HG03066 (cell line): ENCODE measurements at regions not wholly inside any gene's neighbourhood (a gene's known extent, or its start where the extent isn't known, plus 50 kb on each side); places are given as distances from the start of the nearest gene placed in this dataset.
"Not testable (repeated sequence)": the region's sequence is repeated elsewhere in the genome, so short reads cannot be mapped to it uniquely, and the experiment has no call there.

Experiments
- ATAC-seq: cut with Tn5 transposase; IDR thresholded peaks from one replicate; pipeline ENCODE4 v1.9.1; 2021; ENCODE audit warnings: low read depth; ENCODE audit not compliant: unreplicated experiment

DNA sequence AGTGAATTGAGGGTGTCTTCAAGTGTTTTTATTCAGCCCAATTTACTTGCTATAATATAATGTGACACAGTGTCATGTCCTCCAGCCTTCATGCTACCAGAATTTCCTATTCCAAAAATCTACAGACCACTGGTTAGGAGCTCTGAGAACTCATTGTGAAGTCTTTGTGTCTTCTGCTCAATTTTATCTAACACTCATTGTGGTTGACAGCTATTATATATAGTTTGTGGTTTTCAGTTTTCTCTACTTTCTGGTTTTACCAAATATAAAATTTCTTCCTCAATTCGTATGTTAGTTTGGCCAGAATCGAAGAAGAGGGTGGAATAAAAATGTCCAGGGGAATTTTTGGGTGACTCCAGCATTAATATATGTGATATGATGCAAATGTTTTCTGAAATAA lies 509.3 kb upstream of the NUDT12 start:
- ATAC-seq = no peak

DNA sequence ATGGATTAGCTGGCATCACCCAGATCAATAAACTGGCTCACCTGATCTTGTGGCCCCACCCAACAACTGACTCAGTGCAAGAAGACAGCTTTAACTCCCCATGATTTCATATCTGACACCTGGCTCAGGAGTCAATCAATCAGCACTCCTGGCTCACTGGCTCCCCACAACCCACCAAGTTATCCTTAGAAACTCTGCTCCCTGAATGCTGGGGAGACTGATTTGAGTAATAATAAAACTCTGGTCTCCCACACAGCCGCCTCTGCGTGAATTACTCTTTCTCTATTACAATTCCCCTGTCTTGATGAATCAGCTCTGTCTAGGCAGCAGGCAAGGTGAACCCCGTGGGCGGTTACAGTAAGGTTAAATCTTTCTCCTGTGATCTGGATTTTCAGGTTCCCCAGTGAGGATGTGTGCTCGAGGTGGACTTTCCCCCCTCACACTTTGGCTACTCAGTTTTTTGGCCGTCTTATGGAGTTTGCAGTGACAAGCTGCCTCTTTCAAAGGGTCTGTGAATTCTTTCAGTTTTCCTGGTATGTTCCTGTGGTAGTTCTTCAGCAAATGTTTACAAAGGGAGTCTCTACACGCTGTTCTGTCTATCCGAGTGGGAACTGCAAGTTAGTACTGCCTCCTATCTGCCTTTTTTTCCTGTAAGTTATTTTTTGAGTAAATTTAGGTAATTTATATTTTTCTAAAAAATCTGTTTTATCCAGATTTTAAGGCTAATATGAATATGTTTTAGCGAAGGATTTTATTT lies 500.2 kb upstream of the NUDT12 start:
- no peak for ATAC-seq

DNA sequence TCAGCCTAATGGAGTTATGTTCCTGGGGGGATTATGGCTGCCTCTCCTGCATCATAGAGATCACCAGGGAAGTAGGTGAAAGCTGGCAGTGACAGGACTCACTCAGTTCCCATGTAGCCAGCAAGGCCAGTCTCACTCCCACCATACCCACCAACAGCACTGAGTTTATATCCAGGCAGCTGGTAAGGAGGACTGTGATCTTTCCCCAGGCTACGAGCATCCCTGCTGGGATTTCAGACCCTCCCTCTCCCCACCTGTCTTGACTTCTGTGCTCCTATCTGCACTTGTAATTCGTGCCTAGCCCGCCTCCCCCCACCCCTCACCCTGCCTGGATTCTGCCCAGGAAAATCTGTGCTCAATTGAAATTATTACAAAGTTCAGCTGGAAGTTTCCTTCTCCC lies 499.1 kb upstream of the NUDT12 start:
- ATAC-seq = no peak

DNA sequence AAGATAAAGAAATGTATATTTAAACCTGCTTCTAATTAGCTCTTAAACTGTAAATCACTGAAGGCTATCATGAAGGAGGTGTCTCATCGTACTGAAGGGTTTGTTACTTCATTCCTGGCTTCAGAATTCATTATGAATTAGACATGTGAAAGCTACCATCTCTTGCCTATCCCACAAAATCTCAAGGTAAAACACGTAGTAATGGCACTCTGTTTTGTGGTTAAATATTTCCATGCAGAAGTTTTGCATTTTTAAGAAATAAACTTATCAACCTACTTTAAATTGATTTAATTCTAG lies 490.7 kb upstream of the NUDT12 start:
- no peak for ATAC-seq

DNA sequence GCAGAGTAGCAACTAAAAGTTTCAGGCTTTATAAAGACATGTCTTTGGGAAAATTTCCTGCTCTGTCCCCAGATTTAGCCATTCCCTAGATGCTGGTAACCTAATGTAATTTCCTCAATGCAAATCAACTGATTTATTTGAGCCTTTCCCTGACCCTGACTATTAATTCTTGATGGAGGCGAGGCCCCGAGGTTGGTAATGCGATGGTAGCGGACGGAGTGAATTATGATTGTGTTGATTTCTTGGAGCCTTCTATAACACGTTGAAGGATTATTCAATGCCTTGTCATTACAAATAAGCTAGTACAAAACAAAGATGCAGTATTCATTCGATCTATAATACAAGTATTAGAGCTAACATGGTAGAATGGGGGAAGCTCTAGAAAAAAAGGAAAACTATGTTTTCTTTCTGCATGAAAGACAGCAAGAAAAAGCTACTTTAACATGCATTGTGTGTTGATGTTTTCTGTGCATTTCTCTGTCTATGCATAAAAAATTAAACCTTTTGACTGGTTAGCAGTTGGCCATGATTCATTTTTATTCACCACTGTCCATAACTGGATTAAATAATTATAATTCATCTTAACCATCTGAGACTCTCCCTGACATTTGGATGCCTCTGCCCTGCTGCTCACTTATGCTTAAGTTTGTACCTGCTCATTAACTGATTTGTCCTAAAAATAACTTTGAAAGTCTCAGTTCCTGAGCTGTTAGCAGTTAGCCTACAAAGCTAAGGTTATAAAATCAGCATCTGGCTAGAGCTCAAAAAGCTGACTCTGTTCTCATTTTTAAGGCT lies 490.2 kb upstream of the NUDT12 start:
- ATAC-seq = no peak

DNA sequence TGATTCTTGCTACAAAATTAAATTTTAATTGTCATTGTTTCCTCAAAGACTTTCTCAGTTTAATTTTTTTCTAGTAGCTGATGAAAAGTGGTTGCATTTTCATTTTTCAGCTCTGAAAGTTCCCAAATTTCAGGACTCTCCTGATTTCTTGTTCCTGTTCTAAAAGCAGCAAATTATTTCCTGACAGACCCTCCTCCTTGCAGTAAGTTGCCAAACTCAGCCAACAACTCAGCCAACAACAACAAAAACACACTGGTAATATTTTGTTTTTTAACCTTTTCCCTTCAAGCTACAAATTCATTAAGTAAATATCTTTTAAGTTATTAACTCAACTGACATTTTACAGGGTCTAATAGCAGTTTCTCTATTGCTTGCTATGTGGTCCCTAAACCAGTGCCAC lies 487.8 kb upstream of the NUDT12 start:
- ATAC-seq = no peak

DNA sequence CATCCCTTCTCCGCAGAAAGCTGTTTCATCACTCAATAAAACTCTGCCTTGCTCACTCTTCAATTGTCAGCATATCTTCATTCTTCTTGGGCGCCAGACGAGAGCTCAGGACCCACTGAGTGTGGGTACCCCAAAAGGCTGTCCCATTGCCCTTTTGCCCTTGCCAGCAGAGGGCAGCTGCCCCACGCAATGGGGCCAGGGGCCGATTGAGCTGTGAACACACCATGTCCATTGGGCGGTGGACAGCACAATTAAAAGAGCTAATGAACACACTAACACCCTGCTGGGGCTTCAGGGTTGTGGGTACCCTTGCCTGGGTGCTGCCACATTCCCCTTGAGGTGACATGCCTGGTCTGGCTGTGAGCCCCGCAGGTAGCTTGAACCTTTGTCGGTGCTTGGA lies 487.2 kb upstream of the NUDT12 start:
- no peak for ATAC-seq

DNA sequence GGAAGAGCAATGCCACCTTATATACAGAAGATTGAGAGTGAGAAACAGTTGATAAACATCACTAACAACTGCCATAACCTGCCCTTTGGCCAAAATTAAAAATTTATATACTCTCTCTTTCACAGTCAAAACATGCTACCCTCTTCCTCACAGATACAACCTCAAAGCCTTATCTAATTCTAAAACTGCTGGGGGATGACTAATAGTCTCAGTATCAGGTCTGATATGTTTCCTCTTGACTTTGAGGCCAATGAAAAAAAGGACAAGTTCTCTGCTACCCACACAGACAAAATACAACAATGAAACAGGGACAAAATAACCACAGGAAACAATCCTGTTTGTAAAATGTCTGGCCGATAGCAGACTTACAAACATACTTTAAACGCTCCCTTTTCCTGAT lies 485.6 kb upstream of the NUDT12 start:
- no peak for ATAC-seq

DNA sequence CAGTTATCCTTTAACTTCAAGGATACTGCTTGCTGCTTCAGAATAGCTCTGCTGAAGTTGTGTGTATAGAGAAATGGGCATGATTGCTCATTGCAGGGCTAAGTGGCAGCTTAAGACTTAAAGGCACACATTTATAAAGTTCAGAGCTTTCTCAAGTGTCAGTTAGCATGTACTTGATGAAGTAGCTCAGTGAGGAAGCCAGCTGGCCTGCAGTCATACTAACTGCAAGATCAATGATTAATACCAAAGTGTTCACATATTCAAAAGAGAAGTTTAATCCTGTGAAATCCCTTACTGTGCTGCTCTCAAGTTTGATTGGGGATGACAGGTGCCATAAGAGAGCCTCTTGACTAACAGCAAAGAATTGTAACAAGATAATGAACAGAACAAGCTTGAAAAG lies 483.4 kb upstream of the NUDT12 start:
- no peak for ATAC-seq

DNA sequence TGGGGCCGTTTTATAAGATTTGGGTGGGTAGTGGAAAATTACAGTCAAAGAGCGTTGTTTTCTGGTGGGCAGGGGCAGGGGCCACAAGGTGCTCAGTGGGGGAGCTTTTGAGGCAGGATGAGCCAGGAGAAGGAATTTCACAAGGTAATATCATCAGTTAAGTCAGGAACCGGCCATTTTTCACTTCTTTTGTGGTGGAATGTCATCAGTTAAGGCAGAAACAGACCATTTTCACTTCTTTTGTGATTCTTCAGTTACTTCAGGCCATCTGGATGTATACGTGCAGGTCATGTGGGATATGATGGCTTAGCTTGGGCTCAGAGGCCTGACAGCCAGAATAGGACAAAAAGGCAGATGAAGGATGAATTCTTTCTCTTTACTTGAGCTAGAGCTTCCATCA lies 477.3 kb upstream of the NUDT12 start:
- ATAC-seq = not testable (repeated sequence)

DNA sequence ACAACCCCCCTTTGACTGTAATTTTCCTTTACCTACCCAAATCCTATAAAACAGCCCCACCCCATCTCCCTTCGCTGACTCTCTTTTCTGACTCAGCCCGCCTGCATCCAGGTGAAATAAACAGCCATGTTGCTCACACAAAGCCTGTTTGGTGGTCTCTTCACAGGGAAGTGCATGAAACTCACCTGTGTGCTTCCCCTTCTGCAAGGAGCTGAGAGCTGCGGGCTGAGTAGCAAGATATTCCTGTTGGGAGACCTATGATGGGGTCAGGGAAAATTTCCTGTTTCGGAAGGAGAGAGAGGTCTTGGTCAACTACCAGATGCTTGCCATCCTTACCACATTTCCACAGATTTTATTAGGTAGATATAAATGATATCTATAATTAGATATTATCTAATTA lies 474.5 kb upstream of the NUDT12 start:
- ATAC-seq = not testable (repeated sequence)

DNA sequence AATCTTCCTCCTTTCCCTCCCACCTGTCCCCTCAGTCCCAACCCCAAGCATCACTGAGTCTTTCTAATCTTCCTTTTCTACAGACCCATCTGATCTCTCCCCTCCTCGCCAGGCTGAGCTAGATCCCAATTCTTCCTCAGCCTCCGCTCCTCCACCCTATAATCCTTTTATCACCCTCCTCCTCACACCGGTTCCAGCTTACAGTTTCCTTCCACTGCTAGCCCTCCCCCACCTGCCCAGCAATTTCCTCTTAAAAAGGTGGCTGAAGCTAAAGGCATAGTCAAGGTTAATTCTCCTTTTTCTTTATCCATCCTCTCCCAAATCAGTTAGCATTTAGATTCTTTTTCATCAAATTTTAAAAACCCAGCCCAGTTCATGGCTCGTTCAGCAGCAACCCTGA lies 470.6 kb upstream of the NUDT12 start:
- not testable (repeated sequence) for ATAC-seq

DNA sequence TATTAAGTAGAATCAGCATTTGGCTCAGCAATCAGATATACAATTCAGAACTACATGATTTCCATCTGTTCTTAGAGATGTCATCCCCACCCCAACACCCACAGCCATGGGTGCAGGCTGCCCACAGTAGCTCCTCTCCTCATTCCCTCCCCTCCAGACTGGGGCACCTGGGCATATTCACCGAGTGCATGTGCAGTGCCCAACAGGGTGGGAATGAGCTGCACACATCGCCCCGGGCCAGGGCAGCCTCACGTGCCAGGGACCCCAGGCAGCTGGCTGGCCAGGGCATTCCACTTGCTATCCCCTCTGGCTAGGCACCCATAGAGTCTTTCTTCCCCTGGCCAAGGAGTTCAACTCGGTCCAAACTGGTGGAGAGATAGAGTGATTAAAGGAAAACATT lies 461.9 kb upstream of the NUDT12 start:
- ATAC-seq = no peak

DNA sequence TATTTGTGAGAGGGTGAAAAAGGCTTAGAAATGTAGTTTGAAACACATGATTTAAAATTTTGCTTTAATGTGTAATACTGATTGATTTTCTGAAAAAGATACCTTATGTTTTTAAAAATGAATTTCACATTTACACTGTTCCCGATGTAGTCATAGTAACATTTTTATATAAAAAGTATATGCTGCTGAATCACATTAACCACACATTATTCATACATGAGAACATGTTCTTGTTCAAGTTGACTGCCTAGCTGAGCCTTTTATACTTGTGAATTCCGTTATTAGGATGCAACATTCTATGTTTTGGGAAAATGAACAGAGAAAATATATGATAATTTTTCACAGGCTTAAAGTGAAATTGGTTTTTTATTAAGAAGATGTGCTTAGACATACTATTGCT lies 461.1 kb upstream of the NUDT12 start:
- no peak for ATAC-seq

DNA sequence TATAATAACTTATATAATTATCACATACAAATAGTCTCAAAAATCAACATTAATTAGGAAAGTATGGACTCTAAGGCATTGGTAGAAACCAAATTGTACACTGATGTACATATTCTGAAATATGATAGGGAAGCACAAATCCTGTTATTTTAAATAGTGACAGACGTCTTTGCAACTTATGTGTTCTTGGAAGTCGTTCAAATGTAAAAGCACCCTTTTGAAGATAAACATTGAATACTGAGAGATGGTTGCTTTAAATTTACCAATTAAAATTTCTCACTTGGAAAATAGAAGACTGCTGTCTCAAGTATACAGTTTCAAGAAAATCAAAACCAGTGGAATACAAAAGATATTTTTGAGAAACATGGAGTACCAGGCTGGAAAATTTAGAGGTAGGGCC lies 457.4 kb upstream of the NUDT12 start:
- no peak for ATAC-seq

DNA sequence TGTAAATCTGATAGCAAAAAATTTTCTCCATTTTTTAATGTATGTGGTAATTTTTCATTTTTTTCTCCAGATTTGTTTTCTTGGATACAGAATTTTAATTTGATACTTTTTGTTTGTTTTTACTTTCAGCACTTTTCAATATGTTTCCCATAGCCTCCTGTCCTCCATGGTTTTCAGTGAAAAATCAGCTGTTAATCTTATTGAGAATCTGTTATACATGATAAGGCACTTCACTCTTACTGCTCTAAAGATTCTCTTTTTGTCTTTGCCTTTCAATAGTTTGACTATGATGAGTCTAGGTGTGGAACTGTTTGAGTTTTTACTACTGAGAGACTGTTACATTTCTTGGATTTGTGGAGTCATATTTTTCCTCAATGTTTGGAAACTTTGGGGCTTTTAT lies 455.7 kb upstream of the NUDT12 start:
- no peak for ATAC-seq

DNA sequence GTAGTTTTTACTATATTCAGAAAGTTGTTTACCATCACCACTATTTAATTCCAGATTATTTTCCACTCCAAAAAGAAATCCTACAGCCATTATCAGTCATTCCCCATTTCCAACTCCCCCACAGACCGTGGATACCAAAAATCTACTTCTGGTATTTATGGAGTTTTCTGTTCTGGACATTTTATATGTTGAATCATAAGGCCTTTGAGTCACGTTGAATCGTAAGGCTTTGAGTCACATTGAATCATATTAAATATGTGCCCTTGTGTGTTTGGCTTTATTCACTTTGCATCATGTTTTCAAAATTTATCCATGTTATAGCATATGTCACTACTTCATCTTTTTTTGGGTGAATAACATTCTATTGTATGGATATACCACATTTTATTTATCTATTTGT lies 454.1 kb upstream of the NUDT12 start:
- ATAC-seq = no peak

DNA sequence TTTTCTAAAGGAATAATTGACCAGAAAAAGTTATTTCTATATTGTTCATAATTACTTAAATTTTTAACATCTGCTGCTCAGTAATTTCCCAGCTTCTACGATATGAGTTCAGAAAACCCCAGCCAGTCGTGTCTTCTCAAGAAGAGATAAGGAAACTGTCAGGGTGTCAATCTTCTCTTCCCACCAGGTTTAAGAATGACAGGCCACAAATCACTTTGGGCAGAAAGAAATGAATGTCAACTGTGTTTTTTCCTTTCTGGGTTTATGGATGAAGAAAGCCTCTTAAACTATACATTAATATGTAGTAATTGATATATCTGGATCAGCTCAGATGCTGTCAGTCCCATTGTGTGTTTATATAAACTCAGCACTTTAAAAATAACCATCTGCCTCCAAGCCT lies 453.2 kb upstream of the NUDT12 start:
- no peak for ATAC-seq

DNA sequence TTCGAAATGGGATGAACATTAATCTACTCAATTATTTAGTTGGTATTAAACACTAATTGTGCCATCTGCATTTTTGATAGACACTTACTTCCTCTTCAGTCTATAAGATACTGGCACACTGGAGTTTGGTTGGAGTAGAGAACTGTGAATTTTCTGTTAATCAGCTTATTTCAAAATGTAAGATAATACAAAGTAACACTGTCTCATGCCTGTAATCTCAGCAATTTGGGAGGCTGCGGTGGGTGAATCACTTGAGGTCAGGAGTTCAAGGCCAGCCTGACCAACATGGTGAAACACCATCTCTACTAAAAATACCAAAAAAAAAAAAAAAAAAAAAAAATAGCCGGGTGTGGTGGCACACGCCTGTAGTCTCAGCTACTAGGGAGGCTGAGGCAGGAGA lies 440.2 kb upstream of the NUDT12 start:
- not testable (repeated sequence) for ATAC-seq

DNA sequence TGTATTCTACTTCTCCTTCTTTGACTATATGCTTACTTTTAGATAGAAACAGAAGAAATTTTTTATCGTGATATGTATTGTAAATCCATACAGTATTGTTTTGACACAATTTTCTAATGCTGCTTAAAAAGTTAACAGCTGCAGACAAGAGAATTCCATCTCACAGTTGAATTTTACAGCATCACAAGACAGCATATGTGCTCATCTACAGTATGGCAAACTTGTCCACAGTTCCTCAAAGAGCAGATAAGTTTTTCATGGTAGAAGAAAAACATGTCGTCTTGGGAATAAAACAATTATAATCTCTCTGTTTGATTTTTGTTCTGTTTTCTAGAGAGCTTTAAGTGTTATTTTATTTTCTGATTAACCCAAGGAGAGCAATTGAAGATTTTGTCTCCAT lies 438.5 kb upstream of the NUDT12 start:
- ATAC-seq = no peak

DNA sequence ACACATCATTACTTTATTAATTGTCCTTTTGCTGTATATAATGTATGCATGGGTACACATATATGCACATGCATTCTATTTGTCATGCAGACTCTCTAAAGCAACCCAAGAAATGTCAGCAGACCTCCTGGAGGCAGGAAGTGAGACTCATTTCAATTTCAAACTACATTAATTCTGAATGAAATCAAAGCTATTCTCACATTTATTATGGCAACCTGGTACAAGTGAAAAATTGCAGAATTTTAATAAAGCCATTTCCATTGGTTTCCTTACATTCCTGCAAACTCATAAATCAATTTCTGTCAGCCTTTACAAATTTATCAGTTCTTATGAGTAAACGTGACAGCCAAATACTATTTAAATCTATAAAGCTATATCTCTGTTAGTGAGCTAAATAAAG lies 430.4 kb upstream of the NUDT12 start:
- ATAC-seq = no peak

DNA sequence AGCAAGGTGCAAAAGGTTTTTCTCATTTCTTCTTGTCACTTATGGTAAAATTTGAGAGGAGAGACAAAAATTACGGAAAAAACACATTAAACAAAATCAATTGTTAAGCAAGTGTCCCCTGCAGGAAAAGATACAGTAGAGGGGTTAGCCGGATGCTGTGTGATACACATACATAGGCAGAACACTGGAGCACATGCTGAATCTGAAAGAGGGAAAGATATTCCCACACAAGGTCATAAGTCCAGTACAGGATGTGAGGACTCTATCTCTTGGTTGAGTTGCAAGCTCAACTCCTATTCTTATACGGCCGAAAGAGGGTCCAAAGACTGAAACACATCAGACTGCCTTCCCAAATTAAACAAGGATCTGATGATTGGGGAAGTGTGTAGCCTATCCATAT lies 427.5 kb upstream of the NUDT12 start:
- ATAC-seq = no peak
